ENCODE measurements at regions not wholly inside any gene's neighbourhood (a gene's known extent, or its start where the extent isn't known, plus 50 kb on each side); places are given as distances from the start of the nearest gene placed in this dataset.

DNA sequence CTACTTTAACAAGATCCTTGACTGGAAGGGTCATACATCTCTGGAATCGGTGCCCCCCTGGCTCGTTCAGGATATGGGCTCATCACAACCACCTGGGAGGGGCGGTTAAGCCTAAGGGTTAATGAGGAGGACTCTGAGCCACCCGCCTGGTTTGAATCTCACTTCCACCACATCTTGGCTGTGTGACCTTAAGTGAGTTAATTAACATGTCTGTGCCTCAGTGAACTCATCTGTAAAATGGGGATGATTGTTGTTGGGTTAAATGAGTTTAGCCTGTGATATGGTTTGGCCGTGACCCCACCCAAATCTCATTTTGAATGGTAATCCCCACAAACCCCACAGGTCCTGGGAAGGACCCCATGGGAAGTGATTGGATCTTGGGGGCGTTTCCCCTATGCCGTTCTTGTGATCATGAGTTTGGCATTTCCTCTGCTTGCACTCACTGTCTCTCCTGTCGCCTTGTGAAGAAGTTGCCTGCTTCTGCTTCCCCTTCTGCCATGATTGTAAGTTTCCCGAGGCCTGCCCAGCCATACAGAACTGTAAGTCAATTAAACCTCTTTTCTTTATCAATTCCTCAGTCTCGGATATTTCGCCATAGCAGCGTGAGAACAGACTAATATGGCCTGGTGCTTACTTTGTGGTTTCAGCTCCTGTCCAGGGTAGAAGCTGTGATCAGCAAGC, 214.0 kb upstream of the CIBAR2 start:
- DNase-seq (ENCODE audit: low spot score): no peak

GRCh38 chr16:85326794-85327181, 214.5 kb upstream of the CIBAR2 start:
- no peak for DNase-seq (ENCODE audit: low spot score)

DNA sequence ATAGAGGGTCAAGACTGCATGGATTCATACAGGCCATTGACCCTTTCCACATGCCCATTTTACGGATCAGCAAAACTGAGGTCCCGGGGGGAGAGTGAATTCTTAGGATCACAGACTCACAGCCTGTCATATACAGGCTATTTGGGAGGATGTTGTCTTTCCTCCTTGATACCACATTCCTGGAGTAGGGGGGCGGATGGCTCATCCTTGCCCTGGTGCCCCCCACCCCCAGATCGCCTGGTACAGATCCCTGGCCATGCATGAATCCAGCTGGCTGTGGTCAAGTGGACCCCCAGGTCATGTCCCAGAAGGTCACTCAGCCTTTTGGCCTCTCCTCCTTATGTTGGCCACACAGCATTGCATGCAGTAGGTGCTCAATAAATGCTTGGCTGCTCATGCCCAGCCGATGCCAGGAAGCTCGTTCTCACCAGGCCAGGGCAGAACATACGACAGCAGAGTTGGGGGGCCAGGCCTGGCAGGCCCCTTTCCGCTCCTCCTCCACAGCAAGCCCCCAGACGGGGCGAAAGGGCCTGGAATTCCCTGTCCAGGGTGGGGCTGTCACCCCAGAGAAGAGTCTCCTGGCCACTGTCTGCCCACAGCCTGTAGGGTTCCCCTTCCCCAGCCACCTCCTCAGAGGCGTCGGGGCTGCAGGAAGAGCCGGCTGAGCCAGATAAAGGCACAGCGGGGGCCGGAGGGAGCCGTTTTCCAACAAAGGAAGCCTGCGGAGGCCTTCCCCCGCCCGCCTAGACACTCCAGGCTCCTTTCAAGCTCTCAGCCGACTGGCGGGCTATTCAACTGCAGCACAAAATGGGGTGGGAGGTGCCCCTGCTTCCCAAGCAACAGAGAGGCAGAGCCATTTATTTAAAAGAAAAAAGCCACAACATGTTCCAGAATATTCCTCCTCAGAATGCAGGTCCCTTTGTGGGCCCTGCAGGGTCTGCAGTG, 215.7 kb upstream of the CIBAR2 start:
- DNase-seq (ENCODE audit: low spot score): no peak

GRCh38 chr16:85328676-85329058, 216.4 kb upstream of the CIBAR2 start:
- no peak for DNase-seq (ENCODE audit: low spot score)

GRCh38 chr16:85329059-85329812, 217.0 kb upstream of the CIBAR2 start:
- DNase-seq (ENCODE audit: low spot score): no peak

DNA sequence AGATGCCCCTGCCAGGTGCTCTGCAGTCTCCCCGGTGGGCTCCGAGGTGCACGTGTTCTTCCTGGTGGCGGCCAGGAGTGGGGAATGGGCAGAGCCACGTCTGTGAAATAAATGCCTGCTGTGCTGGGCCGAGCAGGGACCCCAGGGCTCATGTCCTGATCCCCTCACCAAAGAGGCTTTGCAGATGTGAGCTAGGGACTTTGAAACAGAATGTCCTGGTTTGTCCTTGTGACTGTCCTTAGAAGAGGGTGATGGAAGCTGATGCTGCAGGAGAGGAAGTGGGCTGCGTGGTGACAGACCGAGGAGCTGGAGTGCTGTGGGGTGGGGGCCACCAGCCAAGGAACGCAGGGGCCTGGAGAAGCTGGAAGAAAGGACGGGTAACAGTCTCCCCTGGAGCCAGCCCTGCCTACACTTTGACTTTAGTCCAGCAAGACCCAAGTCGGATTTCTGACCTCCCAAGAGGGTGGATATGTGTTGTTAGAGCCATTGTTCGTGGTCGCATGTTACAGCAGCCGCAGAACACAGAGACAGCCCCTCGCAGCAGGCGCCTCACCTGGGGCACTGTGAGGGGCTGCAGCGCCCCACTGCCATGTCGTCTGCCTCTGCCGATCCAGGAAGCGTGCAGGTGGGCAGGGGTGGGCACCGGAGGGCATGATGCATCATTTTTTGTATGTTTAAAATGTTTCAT, 217.9 kb upstream of the CIBAR2 start:
- no peak for DNase-seq (ENCODE audit: low spot score)

- DNase-seq (ENCODE audit: low spot score): no peak
Observed at GRCh38 chr16:85330694-85331188, 218.5 kb upstream of the CIBAR2 start.

GRCh38 chr16:85331688-85332087, 219.4 kb upstream of the CIBAR2 start:
- DNase-seq (ENCODE audit: low spot score): no peak

DNA sequence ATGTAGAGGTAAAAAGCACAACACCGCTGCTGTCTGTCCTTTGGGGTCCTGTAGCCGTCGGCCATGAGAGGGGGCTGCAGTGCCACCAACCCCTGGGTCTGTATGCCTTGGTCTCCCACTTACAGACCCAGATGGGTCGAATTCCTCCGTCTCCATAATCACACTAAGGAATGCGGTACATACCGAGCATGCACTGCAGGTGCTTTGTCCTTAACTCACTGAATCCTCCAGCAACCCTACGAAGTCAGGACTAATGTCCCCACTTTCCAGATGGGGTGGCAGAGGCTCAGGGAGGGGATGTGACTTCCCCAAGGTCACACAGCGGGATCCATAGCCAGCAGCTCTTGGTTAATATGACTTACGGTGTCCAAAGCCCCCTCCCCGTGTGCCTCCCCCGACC, 219.9 kb upstream of the CIBAR2 start:
- DNase-seq (ENCODE audit: low spot score): no peak

DNA sequence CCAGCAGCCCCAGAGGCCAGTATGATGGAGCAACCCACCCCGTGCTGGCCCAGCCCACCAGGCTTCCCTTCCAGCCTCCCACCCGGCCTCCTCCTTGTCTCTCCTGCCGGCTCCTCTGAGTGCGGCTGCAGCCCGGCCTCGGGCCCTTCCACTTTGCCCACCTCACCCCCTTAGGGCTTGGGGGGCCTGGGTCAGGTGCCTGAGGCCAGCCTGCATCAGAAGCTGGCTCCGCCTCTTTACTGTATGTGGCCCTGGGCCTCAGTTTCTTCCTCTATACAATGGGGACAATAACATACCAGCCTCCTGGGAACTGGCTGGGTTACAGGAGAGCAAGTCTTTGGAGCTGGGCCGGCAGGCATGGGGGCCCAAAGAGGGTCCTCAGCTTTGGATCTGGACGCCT, 221.1 kb upstream of the CIBAR2 start:
- DNase-seq (ENCODE audit: low spot score): no peak

GRCh38 chr16:85333744-85334640, 221.7 kb upstream of the CIBAR2 start:
- no peak for DNase-seq (ENCODE audit: low spot score)

- no peak for DNase-seq (ENCODE audit: low spot score)
Observed at GRCh38 chr16:85334718-85335583, 222.7 kb upstream of the CIBAR2 start.

DNA sequence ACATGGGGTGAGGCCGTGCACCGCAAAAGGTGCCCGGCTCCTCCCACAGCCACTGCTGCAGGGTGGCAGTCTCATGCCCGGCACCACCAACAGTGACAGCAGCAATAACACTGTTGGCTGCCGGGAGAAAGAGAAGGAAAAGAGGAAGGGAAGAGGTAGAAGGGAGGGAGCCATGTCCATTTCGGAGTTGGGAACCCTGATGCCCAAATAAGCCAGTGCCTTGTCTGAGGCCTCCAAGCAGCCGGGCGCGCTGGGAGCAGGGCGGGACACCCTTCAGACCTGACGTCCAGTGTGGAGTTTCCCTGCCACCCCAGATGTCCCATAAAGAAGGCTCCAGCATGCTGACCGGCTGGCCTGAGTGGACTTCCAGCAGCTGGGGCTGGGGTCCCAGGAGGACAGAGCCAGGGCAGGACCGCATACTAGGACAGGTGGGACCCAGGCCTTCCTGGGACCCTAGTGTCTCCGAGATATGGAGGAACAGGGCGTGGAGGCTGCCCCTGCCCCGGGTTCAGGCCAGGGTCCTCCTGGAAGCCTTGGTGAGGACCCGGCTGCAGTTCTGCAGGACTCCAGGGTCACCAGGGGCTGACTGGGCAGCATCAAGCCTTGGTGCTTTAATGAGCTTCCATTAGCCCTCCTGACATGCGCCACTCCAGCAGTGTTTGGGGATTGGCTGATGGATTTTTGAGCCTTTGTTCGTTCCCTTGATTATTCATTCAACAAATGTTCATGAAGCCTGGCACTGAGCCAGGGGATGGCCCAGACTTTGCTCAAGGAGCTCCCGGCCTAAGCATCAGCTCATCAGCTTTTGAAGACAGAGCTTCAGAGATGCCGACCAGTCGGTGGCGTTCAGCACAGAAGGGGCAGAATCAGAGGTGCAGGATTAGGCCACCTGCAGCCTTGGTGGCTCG, 223.6 kb upstream of the CIBAR2 start:
- no peak for DNase-seq (ENCODE audit: low spot score)

- no peak for DNase-seq (ENCODE audit: low spot score)
Observed at GRCh38 chr16:85337910-85338637, 225.8 kb upstream of the CIBAR2 start.

GRCh38 chr16:85338638-85338982, 226.3 kb upstream of the CIBAR2 start:
- no peak for DNase-seq (ENCODE audit: low spot score)

- DNase-seq (ENCODE audit: low spot score): no peak
Observed at GRCh38 chr16:85338989-85339685, 226.9 kb upstream of the CIBAR2 start.

DNA sequence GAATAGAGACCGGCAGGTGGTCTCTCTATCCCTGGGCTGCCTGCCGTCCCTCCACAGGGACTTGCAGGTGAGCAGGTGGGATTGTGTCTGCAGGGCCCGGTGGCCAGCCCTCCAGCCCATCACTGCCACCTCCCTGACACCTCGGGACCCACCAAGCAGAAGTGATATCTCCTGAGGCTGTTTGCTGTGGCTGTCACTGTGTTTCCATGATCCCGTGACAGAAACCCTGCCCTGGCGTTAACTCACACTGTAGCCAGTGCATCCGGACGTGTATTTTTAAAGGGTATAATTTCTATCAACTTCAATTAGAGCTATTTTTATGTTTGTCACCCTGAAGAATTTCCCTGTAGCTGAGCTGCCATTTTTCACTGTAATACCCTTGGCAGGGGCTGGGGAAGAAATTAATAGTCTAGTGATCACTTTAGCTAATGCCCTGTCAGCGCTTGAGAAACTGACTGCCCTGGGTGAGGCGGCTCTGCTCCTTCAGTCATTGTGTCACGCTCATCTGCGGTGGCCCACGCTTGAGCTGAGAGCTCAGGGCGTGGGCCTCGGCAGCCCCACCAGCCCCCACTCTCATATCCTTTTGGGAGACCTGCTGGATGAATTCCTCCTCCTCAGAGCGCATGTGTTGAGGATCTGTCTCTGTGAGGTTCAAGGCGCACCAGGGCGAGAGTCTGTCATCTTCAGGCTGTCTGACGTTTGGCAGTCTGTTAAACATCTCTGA, 229.9 kb upstream of the CIBAR2 start:
- no peak for DNase-seq (ENCODE audit: low spot score)
